Endodermal cell (in vitro differentiated cells): ENCODE measurements at regions not wholly inside any gene's neighbourhood (a gene's known extent, or its start where the extent isn't known, plus 50 kb on each side); places are given as distances from the start of the nearest gene placed in this dataset.
A peak's percentile ranks its signal among the peaks of the same experiment; 100 is the strongest.

Experiments
- DNase-seq: peaks from one replicate; pipeline ENCODE4 v3.0.0-alpha.2; 2017
- H3K27ac ChIP-seq: 2 replicates; pipeline ENCODE4 v1.5.1; 2013; ENCODE audit warnings: mild to moderate bottlenecking, low read depth, low read length, moderate library complexity
- H3K27me3 ChIP-seq: 2 replicates; pipeline ENCODE4 v1.6.1; 2013; ENCODE audit warnings: mild to moderate bottlenecking, low read length, moderate library complexity; ENCODE audit not compliant: insufficient read depth, control insufficient read depth, poor library complexity, severe bottlenecking
- H3K36me3 ChIP-seq: 2 replicates; pipeline ENCODE4 v1.7.0; 2013; ENCODE audit warnings: mild to moderate bottlenecking, low read length, moderate library complexity; ENCODE audit not compliant: control insufficient read depth, insufficient read depth
- H3K4me1 ChIP-seq: one replicate; pipeline ENCODE4 v1.7.0; 2013; ENCODE audit warnings: low read length; ENCODE audit not compliant: control insufficient read depth, insufficient read depth
- H3K4me3 ChIP-seq: 2 replicates; pipeline ENCODE4 v1.5.1; 2013; ENCODE audit warnings: mild to moderate bottlenecking, low read length, moderate library complexity
- H3K9ac ChIP-seq: 2 replicates; pipeline ENCODE4 v1.6.1; 2013; ENCODE audit warnings: mild to moderate bottlenecking, low read length, moderate library complexity; ENCODE audit not compliant: poor library complexity, severe bottlenecking; ENCODE audit errors: extremely low read depth
- H3K9me3 ChIP-seq: 2 replicates; pipeline ENCODE4 v1.6.1; 2013; ENCODE audit warnings: mild to moderate bottlenecking, low read length, moderate library complexity; ENCODE audit not compliant: control insufficient read depth
- H3K27ac Mint-ChIP-seq: 2 replicates; pipeline ENCODE4 v1.8.0; 2020; ENCODE audit warnings: mixed read lengths
- H3K27me3 Mint-ChIP-seq: 2 replicates; pipeline ENCODE4 v1.8.0; 2021; ENCODE audit warnings: mild to moderate bottlenecking, mixed read lengths; ENCODE audit not compliant: insufficient read depth
- H3K36me3 Mint-ChIP-seq: 2 replicates; pipeline ENCODE4 v1.8.0; 2020; ENCODE audit warnings: low read depth, mixed read lengths
- H3K4me1 Mint-ChIP-seq: 2 replicates; pipeline ENCODE4 v1.8.0; 2020; ENCODE audit warnings: mixed read lengths
- H3K4me3 Mint-ChIP-seq: 2 replicates; pipeline ENCODE4 v1.8.0; 2020; ENCODE audit warnings: mild to moderate bottlenecking, moderate library complexity, mixed read lengths
- H3K9me3 Mint-ChIP-seq: 2 replicates; pipeline ENCODE4 v1.8.0; 2020; ENCODE audit warnings: mild to moderate bottlenecking, mixed read lengths
- WGBS, 2 experiments: methylation state at CpG; one replicate each; pipeline versions ENCODE4 v1.1.5 to v1.1.7; 2013; ENCODE audit warnings: missing lambda C conversion rate in 2 of 2, mixed read lengths in 1 of 2; ENCODE audit not compliant: insufficient coverage in 1 of 2, insufficient read length in 1 of 2; 5-methylcytosine and 5-hydroxymethylcytosine counted together
- TF ChIP-seq, protein P1 (sequence below): fragments of 200-600 bp; sonication (generic); conservative IDR thresholded peaks from 2 replicates; pipeline ENCODE4 v1.5.0; 2021; ENCODE audit warnings: antibody characterized with exemption, mild to moderate bottlenecking

DNA sequence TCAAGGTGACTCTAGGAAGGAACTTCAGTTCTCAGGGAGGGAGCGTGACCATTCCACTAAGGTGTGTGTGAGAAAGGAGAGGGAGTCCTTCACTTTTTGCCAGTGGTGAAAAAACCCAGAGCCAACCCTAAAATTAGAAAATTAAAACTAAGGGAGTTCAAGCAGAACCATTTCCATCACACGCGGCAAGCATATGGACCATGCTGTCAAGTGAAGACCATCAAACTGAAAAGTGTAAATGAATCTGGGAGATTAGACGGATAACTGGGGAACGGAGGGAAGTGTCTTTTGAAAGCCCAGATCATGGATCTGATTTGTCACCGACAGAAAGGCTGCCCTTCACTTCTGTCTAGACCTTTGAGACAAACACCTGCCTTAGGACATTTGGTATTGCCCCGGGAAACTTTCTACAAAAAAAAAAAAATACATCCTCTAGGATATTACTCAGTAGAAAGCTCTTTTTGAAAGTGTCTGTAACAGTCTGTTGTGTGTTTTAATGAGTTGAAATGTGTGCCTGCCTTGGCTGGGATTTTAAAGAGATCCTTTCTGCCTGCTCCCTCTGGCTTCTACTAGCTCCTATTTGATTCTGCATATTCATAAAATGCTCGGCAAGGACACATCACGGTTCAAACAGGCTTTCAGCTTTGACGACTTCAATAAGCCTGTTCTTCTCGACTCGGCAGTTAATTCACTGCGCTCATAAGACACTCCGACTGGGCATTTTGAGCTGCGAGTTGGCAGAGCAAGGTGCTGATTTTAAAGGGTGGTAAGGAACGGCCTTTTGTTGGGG, 81.4 kb upstream of the ERCC4 start:
- Histone ChIP-seq H3K9ac (no peak overlapping the region), H3K36me3 (no peaks in the 10 kb centered on the region), H3K9me3 (no peaks in the 10 kb centered on the region), H3K4me3 (no peak overlapping the region), H3K27ac (no peak overlapping the region), H3K27me3 (no peaks in the 10 kb centered on the region), H3K4me1 (no peaks in the 10 kb centered on the region)
- Mint-ChIP-seq H3K36me3 (no peaks in the 10 kb centered on the region), H3K4me1 (no peaks in the 10 kb centered on the region), H3K9me3 (no peaks in the 10 kb centered on the region), H3K4me3 (no peak overlapping the region), H3K27ac (no peak overlapping the region), H3K27me3 (no peaks in the 10 kb centered on the region)
- TF ChIP-seq, protein P1, sequence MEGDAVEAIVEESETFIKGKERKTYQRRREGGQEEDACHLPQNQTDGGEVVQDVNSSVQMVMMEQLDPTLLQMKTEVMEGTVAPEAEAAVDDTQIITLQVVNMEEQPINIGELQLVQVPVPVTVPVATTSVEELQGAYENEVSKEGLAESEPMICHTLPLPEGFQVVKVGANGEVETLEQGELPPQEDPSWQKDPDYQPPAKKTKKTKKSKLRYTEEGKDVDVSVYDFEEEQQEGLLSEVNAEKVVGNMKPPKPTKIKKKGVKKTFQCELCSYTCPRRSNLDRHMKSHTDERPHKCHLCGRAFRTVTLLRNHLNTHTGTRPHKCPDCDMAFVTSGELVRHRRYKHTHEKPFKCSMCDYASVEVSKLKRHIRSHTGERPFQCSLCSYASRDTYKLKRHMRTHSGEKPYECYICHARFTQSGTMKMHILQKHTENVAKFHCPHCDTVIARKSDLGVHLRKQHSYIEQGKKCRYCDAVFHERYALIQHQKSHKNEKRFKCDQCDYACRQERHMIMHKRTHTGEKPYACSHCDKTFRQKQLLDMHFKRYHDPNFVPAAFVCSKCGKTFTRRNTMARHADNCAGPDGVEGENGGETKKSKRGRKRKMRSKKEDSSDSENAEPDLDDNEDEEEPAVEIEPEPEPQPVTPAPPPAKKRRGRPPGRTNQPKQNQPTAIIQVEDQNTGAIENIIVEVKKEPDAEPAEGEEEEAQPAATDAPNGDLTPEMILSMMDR, result no peak
- 90 to 91% methylated on average over 10 to 16 of the region's 16 CpGs for WGBS, 2 experiments
- DNase-seq, result no peak

DNA sequence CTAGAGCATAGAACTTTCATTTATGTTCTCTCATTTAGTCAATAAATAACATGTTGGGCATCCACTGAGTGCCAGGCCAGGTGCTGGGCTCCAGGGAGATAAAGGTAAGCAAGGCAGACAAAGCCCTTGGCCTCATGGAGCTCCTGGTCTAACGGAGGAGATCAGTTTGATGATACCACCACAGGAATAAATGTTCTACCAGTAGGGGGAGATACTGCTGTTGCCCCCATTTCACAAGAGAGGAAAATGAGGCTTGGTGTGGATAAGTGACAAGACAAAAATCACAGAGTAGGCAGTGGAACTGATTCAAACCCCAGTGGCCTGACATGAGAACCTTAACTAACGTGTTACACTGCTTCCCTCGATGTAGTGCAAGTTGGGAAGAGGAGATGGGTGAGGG, 80.4 kb upstream of the ERCC4 start:
- H3K9me3 Mint-ChIP-seq, result no peaks in the 10 kb centered on the region
- TF ChIP-seq, protein P1, result peak; percentile 58
- Histone ChIP-seq H3K4me1 (no peaks in the 10 kb centered on the region), H3K9ac (no peak overlapping the region), H3K27ac (no peak overlapping the region), H3K36me3 (no peaks in the 10 kb centered on the region), H3K9me3 (no peaks in the 10 kb centered on the region), H3K4me3 (no peak overlapping the region), H3K27me3 (no peaks in the 10 kb centered on the region)
- no peaks in the 10 kb centered on the region for H3K27me3 Mint-ChIP-seq
- no peak overlapping the region for H3K4me3 Mint-ChIP-seq
- H3K27ac Mint-ChIP-seq, result no peak overlapping the region
- peak; percentile 38 for DNase-seq
- H3K36me3 Mint-ChIP-seq, result no peaks in the 10 kb centered on the region
- no peaks in the 10 kb centered on the region for H3K4me1 Mint-ChIP-seq
- WGBS, 2 experiments, result 92 to 93% methylated on average over 2 to 3 of the region's 3 CpGs

DNA sequence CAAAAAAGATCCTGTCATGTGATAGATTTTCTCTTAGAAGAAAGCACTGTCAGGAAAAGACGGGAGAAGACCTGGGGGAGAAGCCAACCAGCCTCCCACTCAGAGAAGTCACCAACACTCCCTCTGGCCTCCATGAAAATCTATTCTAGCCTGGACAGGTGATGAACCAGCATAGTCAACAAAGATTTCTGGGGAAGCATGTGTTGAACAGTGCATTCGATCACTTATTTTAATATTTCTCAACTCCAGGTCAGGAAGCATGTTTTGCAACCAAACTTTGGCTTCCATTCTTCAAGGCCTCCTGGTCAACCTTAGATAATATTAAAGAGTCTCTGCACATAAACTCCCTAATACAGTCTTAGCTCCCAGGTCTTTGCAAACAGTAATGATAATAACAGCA, 74.7 kb upstream of the ERCC4 start:
- no peak overlapping the region for H3K9ac ChIP-seq
- peaks cover 5% of the 10 kb centered on the region for H3K9me3 Mint-ChIP-seq
- no peaks in the 10 kb centered on the region for H3K9me3 ChIP-seq
- H3K4me1 ChIP-seq, result no peaks in the 10 kb centered on the region
- no peaks in the 10 kb centered on the region for H3K27me3 Mint-ChIP-seq
- H3K4me1 Mint-ChIP-seq, result no peaks in the 10 kb centered on the region
- H3K36me3 ChIP-seq, result no peaks in the 10 kb centered on the region
- H3K4me3 Mint-ChIP-seq, result no peak overlapping the region
- 94 to 100% methylated on average over 1 to 2 of the region's 2 CpGs for WGBS, 2 experiments
- DNase-seq, result no peak
- TF ChIP-seq, protein P1, result no peak
- H3K27ac ChIP-seq, result no peak overlapping the region
- H3K27me3 ChIP-seq, result no peaks in the 10 kb centered on the region
- H3K36me3 Mint-ChIP-seq, result no peaks in the 10 kb centered on the region
- no peak overlapping the region for H3K4me3 ChIP-seq
- no peak overlapping the region for H3K27ac Mint-ChIP-seq
